MCF 10A (cell line): ENCODE measurements at regions not wholly inside any gene's neighbourhood (a gene's known extent, or its start where the extent isn't known, plus 50 kb on each side); places are given as distances from the start of the nearest gene placed in this dataset.

Experiments used
- BruUV-seq: library from RNA; stranded (reverse); fragments of 400-500 nt; replicated peaks from 2 replicates; lab custom pipeline; 2021; lab: Mats Ljungman, UMichigan
- CTCF ChIA-PET: fragments of 300-600 bp; sonication (Branson Sonifier 250); formaldehyde crosslinking; extraction: SDS; loops from one replicate; lab custom pipeline; 2021; ENCODE audit warnings: antibody characterized with exemption, inconsistent platforms; lab: Yijun Ruan, JAX
- POLR2A ChIA-PET: fragments of 300-600, 350-650 bp; sonication (Branson Sonifier 250); formaldehyde crosslinking; extraction: SDS; loops from one replicate; lab custom pipeline; 2020; ENCODE audit warnings: antibody characterized with exemption, inconsistent platforms; lab: Yijun Ruan, JAX
- DNase-seq: peaks from one replicate; pipeline ENCODE4 v3.0.0-alpha.2; 2018; ENCODE audit not compliant: unreplicated experiment
- H3K27ac Mint-ChIP-seq: one replicate; pipeline ENCODE4 v1.8.0; 2022; ENCODE audit warnings: mild to moderate bottlenecking, low read depth, mixed read lengths; ENCODE audit not compliant: unreplicated experiment
- H3K27me3 Mint-ChIP-seq: one replicate; pipeline ENCODE4 v1.8.0; 2022; ENCODE audit warnings: mixed read lengths; ENCODE audit not compliant: insufficient read depth, unreplicated experiment
- H3K36me3 Mint-ChIP-seq: one replicate; pipeline ENCODE4 v1.8.0; 2022; ENCODE audit warnings: mild to moderate bottlenecking, moderate library complexity, mixed read lengths; ENCODE audit not compliant: insufficient read depth, unreplicated experiment
- H3K4me1 Mint-ChIP-seq: one replicate; pipeline ENCODE4 v1.8.0; 2022; ENCODE audit warnings: mixed read lengths; ENCODE audit not compliant: insufficient read depth, unreplicated experiment
- H3K4me3 Mint-ChIP-seq: one replicate; pipeline ENCODE4 v1.8.0; 2022; ENCODE audit warnings: mild to moderate bottlenecking, moderate library complexity, mixed read lengths; ENCODE audit not compliant: unreplicated experiment
- H3K9me3 Mint-ChIP-seq: one replicate; pipeline ENCODE4 v1.8.0; 2022; ENCODE audit warnings: mixed read lengths; ENCODE audit not compliant: unreplicated experiment
- CTCF ChIP-seq: fragments of 200-600 bp; IDR thresholded peaks from one replicate; pipeline ENCODE4 v1.8.0; 2022; ENCODE audit warnings: antibody characterized with exemption, mild to moderate bottlenecking; ENCODE audit not compliant: unreplicated experiment
- intact Hi-C: fragments of 100-400 bp; cut with micrococcal nuclease; formaldehyde crosslinking; loops from 2 replicates; pipeline ENCODE4 v1.14.1; 2022

GRCh38 chr2:236400046-236400574 is 135.9 kb upstream of the ASB18 start:
- Mint-ChIP-seq H3K4me3 (no peak overlapping the region), H3K36me3 (peaks cover 4% of the 10 kb centered on the region), H3K27me3 (peaks cover 40% of the 10 kb centered on the region), H3K27ac (no peak overlapping the region), H3K9me3 (no peaks in the 10 kb centered on the region), H3K4me1 (no peaks in the 10 kb centered on the region)
- DNase-seq, result no peak
- TF ChIP-seq CTCF, result no peak
- CTCF ChIA-PET, result interaction anchor here (0.6 kb wide), 1 partner anchor 428 kb away, joined by 3 read pairs; no protein-coding TSS in a partner anchor
- POLR2A ChIA-PET, result no interaction called here
- intact Hi-C loops, result no loop called here
- no TSS peak for BruUV-seq

GRCh38 chr2:236400594-236401360 is 136.6 kb upstream of the ASB18 start:
- CTCF ChIA-PET, result no interaction called here
- no peak for DNase-seq
- no peak for TF ChIP-seq CTCF
- Mint-ChIP-seq H3K9me3 (no peaks in the 10 kb centered on the region), H3K4me1 (no peaks in the 10 kb centered on the region), H3K27ac (no peak overlapping the region), H3K27me3 (peaks cover 40% of the 10 kb centered on the region), H3K36me3 (peaks cover 5% of the 10 kb centered on the region), H3K4me3 (no peak overlapping the region)
- POLR2A ChIA-PET, result no interaction called here
- no TSS peak for BruUV-seq
- intact Hi-C loops, result no loop called here

- no peak overlapping the region for H3K27ac Mint-ChIP-seq
- H3K36me3 Mint-ChIP-seq, result peaks cover 5% of the 10 kb centered on the region
- H3K9me3 Mint-ChIP-seq, result no peaks in the 10 kb centered on the region
- intact Hi-C loops, result no loop called here
- no peaks in the 10 kb centered on the region for H3K4me1 Mint-ChIP-seq
- DNase-seq, result no peak
- TF ChIP-seq CTCF, result no peak
- POLR2A ChIA-PET, result interaction anchor here (0.7 kb wide), 1 partner anchor 112 kb away, joined by 3 read pairs; no protein-coding TSS in a partner anchor
- BruUV-seq, result no TSS peak
- no peak overlapping the region for H3K4me3 Mint-ChIP-seq
- CTCF ChIA-PET, result no interaction called here
- H3K27me3 Mint-ChIP-seq, result peaks cover 40% of the 10 kb centered on the region
These were observed 138.0 kb upstream of the ASB18 start for GRCh38 chr2:236402033-236402790.

GRCh38 chr2:236403125-236403524 is 138.9 kb upstream of the ASB18 start:
- intact Hi-C loops, result no loop called here
- TF ChIP-seq CTCF, result no peak
- no peak for DNase-seq
- H3K27me3 Mint-ChIP-seq, result peaks cover 40% of the 10 kb centered on the region
- POLR2A ChIA-PET, result no interaction called here
- no peak overlapping the region for H3K4me3 Mint-ChIP-seq
- no peaks in the 10 kb centered on the region for H3K4me1 Mint-ChIP-seq
- CTCF ChIA-PET, result no interaction called here
- BruUV-seq, result no TSS peak
- H3K27ac Mint-ChIP-seq, result no peak overlapping the region
- H3K9me3 Mint-ChIP-seq, result no peaks in the 10 kb centered on the region
- peaks cover 5% of the 10 kb centered on the region for H3K36me3 Mint-ChIP-seq
